ENCODE measurements at regions not wholly inside any gene's neighbourhood (a gene's known extent, or its start where the extent isn't known, plus 50 kb on each side); places are given as distances from the start of the nearest gene placed in this dataset.

DNA sequence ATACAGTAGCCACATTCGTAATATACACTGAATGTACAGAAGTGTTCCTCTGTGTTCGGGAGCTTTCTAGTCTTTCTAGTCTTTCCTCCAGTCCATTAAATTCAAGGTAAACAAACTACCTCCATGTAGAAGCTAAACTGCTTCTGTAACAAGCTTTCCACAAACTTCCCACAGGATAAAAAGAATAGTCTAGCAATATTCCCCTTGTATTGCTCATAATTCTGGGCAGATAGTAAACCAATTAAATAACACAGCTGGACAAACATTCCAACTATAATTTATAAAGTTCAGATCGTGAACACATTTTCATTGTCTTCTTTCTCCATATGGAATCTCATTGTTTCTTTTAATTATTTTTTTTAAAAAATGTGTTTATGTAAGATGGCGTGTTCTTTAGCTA is 307.2 kb downstream of the AEBP2 start:
- H3K27ac ChIP-seq (ENCODE audit: low read depth in 1 of 2, low read length in 2 of 2) = no peak overlapping the region
- 100% methylated on average over 1 of the region's 4 CpGs for WGBS (ENCODE audit: insufficient coverage)

DNA sequence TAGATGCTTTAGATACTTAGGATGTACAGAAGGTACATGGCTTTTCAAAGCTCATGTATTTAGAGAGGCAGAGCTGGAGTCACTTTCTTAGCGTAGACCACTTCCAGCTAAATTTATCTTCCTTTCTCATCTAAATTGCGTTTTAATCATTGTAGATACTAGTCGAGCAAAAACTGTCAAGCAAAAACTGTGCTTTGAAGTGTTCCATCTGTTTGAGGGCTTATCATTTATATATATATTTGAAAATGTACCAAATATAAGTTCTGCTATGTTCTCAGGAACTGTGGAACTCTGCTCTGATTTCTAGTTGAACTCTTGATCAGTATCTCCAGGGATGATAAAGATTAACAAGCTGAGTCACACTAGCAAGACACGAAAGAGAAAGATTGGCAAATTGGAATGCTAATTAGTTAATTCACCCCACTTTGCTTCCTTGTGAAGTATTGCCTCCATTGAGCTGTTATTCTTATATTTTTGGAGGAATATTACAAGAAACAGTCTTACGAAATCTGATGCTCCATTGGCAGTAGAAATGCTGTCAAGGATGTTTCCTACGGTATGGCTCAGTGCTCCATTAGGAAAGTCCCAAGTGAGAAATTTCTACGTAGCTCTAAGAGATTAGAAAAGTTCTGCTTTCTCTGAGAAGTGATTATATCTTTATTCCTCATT is 310.7 kb downstream of the AEBP2 start:
- Histone ChIP-seq H2AFZ (ENCODE audit: insufficient read depth, low read depth, low read length, poor library complexity, severe bottlenecking) (no peak overlapping the region), H3K27ac (ENCODE audit: low read depth in 1 of 2, low read length in 2 of 2) (no peak overlapping the region), H3K27me3 (ENCODE audit: control insufficient read depth in 2 of 2, insufficient read depth in 2 of 2, low read length in 2 of 2) (no peaks in the 10 kb centered on the region), H3K9ac (ENCODE audit: insufficient read depth, low read length, poor library complexity, severe bottlenecking) (no peak overlapping the region), H3K4me2 (replicated peaks; ENCODE audit: extremely low read depth, low read length, poor library complexity, severe bottlenecking) (no peak overlapping the region), H3K4me3 (replicated peaks in 1 of 3; ENCODE audit: low read depth in 2 of 3, low read length in 3 of 3) (no peak overlapping the region), H3K9me3 (replicated peaks in 1 of 2; ENCODE audit: control insufficient read depth in 1 of 2, insufficient read depth in 1 of 2, low read length in 2 of 2) (peaks cover 10 to 12% of the 10 kb centered on the region in 2 donors), H4K20me1 (ENCODE audit: insufficient read depth, low read length) (no peaks in the 10 kb centered on the region), H3K4me1 (ENCODE audit: control insufficient read depth in 1 of 2, insufficient read depth in 2 of 2, low read length in 2 of 2) (no peaks in the 10 kb centered on the region), H3K79me2 (ENCODE audit: insufficient read depth, low read length) (no peaks in the 10 kb centered on the region), H3K36me3 (replicated peaks in 1 of 2; ENCODE audit: control insufficient read depth in 1 of 2, insufficient read depth in 2 of 2, low read length in 2 of 2) (no peaks in the 10 kb centered on the region)
- no peaks in the 10 kb centered on the region for H3K4me1 Mint-ChIP-seq
- WGBS (ENCODE audit: insufficient coverage) = 100% methylated on average over 1 of the region's 7 CpGs
- H3K27me3 Mint-ChIP-seq (ENCODE audit: low read depth in 3 of 3) = peaks cover 0 to 2% (median 0%) of the 10 kb centered on the region in 3 donors
- no peaks in the 10 kb centered on the region for H3K36me3 Mint-ChIP-seq
- intact Hi-C loops (cut with micrococcal nuclease) = no loop called here
- H3K9me3 Mint-ChIP-seq = peaks cover 11 to 23% (median 18%) of the 10 kb centered on the region in 7 donors
- no peak for DNase-seq
- no peak overlapping the region for H3K4me3 Mint-ChIP-seq
- TF ChIP-seq, protein P1, sequence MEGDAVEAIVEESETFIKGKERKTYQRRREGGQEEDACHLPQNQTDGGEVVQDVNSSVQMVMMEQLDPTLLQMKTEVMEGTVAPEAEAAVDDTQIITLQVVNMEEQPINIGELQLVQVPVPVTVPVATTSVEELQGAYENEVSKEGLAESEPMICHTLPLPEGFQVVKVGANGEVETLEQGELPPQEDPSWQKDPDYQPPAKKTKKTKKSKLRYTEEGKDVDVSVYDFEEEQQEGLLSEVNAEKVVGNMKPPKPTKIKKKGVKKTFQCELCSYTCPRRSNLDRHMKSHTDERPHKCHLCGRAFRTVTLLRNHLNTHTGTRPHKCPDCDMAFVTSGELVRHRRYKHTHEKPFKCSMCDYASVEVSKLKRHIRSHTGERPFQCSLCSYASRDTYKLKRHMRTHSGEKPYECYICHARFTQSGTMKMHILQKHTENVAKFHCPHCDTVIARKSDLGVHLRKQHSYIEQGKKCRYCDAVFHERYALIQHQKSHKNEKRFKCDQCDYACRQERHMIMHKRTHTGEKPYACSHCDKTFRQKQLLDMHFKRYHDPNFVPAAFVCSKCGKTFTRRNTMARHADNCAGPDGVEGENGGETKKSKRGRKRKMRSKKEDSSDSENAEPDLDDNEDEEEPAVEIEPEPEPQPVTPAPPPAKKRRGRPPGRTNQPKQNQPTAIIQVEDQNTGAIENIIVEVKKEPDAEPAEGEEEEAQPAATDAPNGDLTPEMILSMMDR (IDR thresholded peaks at IDR 0.05) = no peak
- H3K27ac Mint-ChIP-seq = no peak overlapping the region

More for the DNA sequence above, 307.2 kb downstream of the AEBP2 start:
- no peak overlapping the region for H3K4me3 Mint-ChIP-seq
- peaks cover 0 to 11% (median 3%) of the 10 kb centered on the region in 7 donors for H3K9me3 Mint-ChIP-seq
- no peaks in the 10 kb centered on the region for H3K4me1 ChIP-seq (ENCODE audit: control insufficient read depth in 1 of 2, insufficient read depth in 2 of 2, low read length in 2 of 2)
- no peaks in the 10 kb centered on the region for H3K36me3 ChIP-seq (replicated peaks in 1 of 2; ENCODE audit: control insufficient read depth in 1 of 2, insufficient read depth in 2 of 2, low read length in 2 of 2)
- H3K9me3 ChIP-seq (replicated peaks in 1 of 2; ENCODE audit: control insufficient read depth in 1 of 2, insufficient read depth in 1 of 2, low read length in 2 of 2) = no peaks in the 10 kb centered on the region
- no peak overlapping the region for H3K9ac ChIP-seq (ENCODE audit: insufficient read depth, low read length, poor library complexity, severe bottlenecking)
- no peak overlapping the region for H3K4me3 ChIP-seq (replicated peaks in 1 of 3; ENCODE audit: low read depth in 2 of 3, low read length in 3 of 3)
- H3K27me3 ChIP-seq (ENCODE audit: control insufficient read depth in 2 of 2, insufficient read depth in 2 of 2, low read length in 2 of 2) = no peaks in the 10 kb centered on the region
- no peak for DNase-seq
- intact Hi-C loops (cut with micrococcal nuclease) = no loop called here
- no peaks in the 10 kb centered on the region for H3K79me2 ChIP-seq (ENCODE audit: insufficient read depth, low read length)
- no peaks in the 10 kb centered on the region for H3K4me1 Mint-ChIP-seq
- no peak overlapping the region for H2AFZ ChIP-seq (ENCODE audit: insufficient read depth, low read depth, low read length, poor library complexity, severe bottlenecking)
- no peaks in the 10 kb centered on the region for H4K20me1 ChIP-seq (ENCODE audit: insufficient read depth, low read length)
- no peak overlapping the region for H3K27ac Mint-ChIP-seq
- TF ChIP-seq, protein P1 (IDR thresholded peaks at IDR 0.05) = no peak
- H3K4me2 ChIP-seq (replicated peaks; ENCODE audit: extremely low read depth, low read length, poor library complexity, severe bottlenecking) = no peak overlapping the region
- no peaks in the 10 kb centered on the region for H3K36me3 Mint-ChIP-seq
- peaks cover 0 to 2% (median 0%) of the 10 kb centered on the region in 3 donors for H3K27me3 Mint-ChIP-seq (ENCODE audit: low read depth in 3 of 3)
